Motor neuron (in vitro differentiated cells): ENCODE measurements at regions not wholly inside any gene's neighbourhood (a gene's known extent, or its start where the extent isn't known, plus 50 kb on each side); places are given as distances from the start of the nearest gene placed in this dataset.
"Not testable (repeated sequence)": the region's sequence is repeated elsewhere in the genome, so short reads cannot be mapped to it uniquely, and the experiment has no call there.

Experiments used
- ATAC-seq, 8 experiments: fragments of 200-7000 bp; cut with Tn5 transposase; replicated peaks in 6 of 8; 2 replicates each; pipeline ENCODE4 v1.8.0; 2021; ENCODE audit warnings: mild to moderate bottlenecking in 8 of 8, moderate library complexity in 8 of 8
- H3K27ac ChIP-seq, 2 donors: fragments of 250-450 bp; sonication (Bioruptor Pico); 2 replicates each; pipeline ENCODE4 v1.9.0; 2021; ENCODE audit warnings: antibody characterized with exemption in 2 of 2, mild to moderate bottlenecking in 2 of 2, moderate library complexity in 1 of 2
- H3K4me1 ChIP-seq, 2 donors: fragments of 250-450 bp; sonication (Bioruptor Pico); replicated peaks in 1 of 2; 2 replicates each; pipeline ENCODE4 v1.6.1; 2021; ENCODE audit warnings: antibody characterized with exemption in 2 of 2, mild to moderate bottlenecking in 2 of 2, moderate library complexity in 1 of 2
- H3K4me3 ChIP-seq, 5 donors: fragments of 250-450 bp; sonication (Bioruptor Pico); 2 replicates each; pipeline ENCODE4 v1.9.0; 2021; ENCODE audit warnings: antibody characterized with exemption in 5 of 5, mild to moderate bottlenecking in 5 of 5, moderate library complexity in 4 of 5
- WGBS, 10 experiments: fragments of 450-650 bp; shearing (Covaris generic); methylation state at CpG; one replicate each; pipeline ENCODE4 v1.0.0; 2022; 5-methylcytosine and 5-hydroxymethylcytosine counted together
- in situ Hi-C, 9 experiments: fragments of 400-800 bp; cut with MboI; loops; one replicate each; pipeline ENCODE4 v1.15.0; 2021; ENCODE audit warnings: low sequenced_read_pairs in 9 of 9, low pct_unique_long_range_greater_than_20kb in 2 of 9; ENCODE audit not compliant: unreplicated experiment in 9 of 9

DNA sequence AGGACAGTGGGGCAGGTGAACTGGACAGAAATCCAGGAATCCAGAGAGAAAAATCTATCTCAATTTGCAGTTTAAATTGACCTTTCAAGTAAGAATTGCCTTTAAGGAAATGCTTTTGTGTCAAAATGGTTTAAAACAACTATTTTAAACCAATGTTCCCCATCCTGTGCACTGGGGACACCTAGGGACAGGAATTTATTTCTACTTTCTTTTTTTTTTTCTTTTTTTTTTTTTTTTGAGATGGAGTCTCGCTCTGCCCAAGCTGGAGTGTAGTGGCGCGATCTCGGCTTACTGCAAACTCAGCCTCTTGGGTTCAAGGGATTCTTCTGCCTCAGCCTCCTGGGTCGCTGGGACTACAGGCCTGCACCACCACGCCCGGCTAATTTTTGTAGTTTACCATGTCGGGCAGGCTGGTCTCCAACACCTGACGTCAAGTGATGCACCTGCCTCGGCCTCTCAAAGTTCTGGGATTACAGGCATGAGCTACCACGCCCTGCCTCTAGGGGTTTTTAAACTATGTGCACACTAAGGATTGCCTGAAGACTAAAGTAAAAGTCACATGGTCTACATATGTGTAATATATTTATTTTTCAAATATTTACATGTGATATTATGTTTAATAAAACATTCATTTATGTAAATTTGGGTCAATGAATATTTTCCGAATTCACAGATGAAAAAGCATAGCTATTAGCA lies 1213.4 kb downstream of the STIM2 start:
- 30 to 100% (median 87%) methylated on average over 1 to 11 of the region's 12 CpGs for WGBS, 10 experiments
- in situ Hi-C loops: no loop called here
- Histone ChIP-seq H3K27ac (no peak overlapping the region), H3K4me1 (no peaks in the 10 kb centered on the region), H3K4me3 (no peak overlapping the region)
- peak in 1 of 8 experiments; percentile 17 for ATAC-seq

DNA sequence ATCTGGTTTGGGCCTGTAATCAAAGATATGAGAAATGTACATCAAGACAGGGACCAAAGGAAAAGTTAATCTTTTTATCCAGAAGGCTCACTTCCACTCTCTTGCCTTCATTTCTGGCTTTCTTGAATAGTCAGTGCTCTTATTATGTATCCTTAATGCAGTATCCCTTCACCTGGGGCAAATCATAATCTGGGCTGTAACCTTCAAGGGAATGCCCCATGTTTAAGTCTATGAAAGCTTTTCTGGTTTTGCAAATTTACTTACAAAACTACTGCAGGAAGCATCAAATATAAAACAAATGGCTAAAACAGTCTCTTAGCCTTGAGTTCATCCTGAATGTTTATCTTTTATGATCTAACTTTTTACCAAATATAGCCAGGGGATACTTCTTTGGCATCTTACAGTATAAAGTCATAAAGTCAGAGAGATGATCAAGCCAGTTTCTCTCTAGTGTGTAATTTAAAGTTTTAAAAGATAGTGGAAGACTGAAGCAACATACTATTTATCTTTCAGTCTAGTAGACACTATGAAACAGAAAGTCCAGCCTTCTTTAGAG lies 1214.8 kb downstream of the STIM2 start:
- Histone ChIP-seq H3K4me1 (no peaks in the 10 kb centered on the region), H3K4me3 (no peak overlapping the region), H3K27ac (no peak overlapping the region)
- ATAC-seq: no peak
- in situ Hi-C loops: no loop called here

DNA sequence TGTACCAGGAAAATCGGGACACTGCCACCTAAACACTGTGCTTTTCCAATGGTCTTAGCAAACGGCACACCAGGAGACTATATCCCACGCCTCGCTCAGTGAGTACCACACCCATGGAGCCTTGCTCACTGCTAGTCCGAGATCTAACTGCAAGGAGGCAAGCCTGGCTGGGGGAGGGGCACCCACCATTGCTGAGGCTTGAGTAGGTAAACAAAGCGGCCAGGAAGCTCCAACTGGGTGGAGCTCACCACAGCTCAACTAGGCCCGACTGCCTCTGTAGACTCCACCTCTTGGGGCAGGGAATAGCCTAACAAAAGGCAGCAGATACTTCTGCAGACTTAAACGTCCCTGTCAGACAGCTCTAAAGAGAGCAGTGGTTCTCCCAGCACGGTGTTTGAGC lies 1216.6 kb downstream of the STIM2 start:
- H3K4me1 ChIP-seq, H3K27ac ChIP-seq, in situ Hi-C loops, ATAC-seq, H3K4me3 ChIP-seq: not testable (repeated sequence)
- 20 to 83% (median 73%) methylated on average over 1 to 6 of the region's 9 CpGs; no CpG with 5 or more reads in 6 of the 10 experiments for WGBS, 10 experiments

DNA sequence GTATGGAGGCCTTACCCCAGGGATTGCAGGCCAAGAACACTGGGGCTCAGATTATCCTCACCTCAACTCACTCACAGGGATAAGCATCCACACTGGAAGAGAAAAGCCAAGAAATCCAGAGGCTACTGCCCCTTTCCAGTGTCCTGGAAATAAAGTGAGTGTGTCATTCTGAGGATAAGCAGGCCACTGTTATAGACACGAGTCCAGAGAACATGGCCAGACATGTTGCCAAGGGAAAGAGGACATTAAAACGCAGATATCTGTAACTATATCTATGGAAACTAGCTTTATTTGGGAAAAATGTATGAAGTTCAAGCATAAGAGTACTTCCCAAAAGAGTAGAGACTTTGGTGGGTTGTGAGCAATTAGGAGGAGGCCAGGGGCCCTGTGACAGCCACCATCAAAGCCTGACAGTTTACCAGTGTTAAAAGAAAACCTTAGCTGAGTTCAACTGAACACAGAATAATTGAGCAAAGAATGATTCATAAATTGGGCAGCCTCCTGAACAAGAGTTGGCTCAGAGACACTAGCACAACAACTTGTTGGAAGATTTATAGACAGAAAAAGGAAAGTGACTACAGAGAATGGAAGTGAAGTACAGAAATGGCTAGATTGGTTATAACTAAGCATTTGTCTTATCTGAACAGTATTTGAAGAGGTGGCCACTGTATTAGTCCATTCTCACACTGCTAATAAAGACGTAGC lies 1222.2 kb downstream of the STIM2 start:
- 0 to 90% (median 64%) methylated on average over 1 to 3 of the region's 3 CpGs; no CpG with 5 or more reads in 2 of the 10 experiments for WGBS, 10 experiments
- H3K4me1 ChIP-seq: no peaks in the 10 kb centered on the region
- no peak overlapping the region for H3K4me3 ChIP-seq
- ATAC-seq: peak in 1 of 8 experiments; percentile 39
- H3K27ac ChIP-seq: no peak overlapping the region
- in situ Hi-C loops: no loop called here

DNA sequence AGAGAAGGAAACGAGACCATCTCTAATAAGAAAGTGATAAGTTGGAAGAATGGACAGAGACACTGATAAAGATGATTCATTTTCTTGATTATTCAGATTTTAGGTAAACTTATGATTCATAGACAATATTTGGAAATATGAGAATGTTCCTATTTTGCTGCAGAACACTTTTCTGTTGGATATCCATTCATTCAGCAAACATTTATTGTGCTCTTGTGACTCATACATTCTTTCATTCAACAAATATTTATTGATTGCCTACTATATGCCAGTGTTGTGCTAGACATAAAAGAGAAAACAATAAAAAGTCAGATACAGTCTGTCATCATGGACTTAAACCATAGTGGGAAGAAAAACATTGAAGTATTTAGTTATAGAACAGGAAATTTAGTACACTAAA lies 1232.0 kb downstream of the STIM2 start:
- ATAC-seq: no peak
- in situ Hi-C loops: no loop called here
- 0 to 85% (median 51%) methylated on average over 1 of the region's 1 CpG for WGBS, 10 experiments

DNA sequence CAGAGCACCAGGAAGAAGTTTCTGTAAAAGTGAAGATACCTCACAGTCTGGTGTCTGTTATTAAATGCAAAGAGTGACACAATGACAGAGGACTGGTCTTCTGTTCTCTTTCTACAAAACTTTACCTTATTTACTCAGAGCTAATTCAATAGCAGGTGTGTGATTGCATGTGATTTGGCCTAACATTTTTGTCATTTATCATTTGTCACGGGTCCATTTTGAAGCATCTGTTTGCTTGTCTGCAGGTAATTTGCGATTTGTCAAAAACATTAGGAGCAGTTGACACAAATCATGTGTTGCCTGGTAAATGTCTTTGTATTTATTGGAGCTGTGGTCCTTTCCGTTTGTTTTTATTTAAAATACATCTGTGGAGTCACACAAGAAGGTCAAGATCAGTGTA lies 1232.4 kb downstream of the STIM2 start:
- Histone ChIP-seq H3K4me1 (no peaks in the 10 kb centered on the region), H3K27ac (no peak overlapping the region), H3K4me3 (no peak overlapping the region)
- 0 to 80% (median 60%) methylated on average over 1 to 3 of the region's 3 CpGs; no CpG with 5 or more reads in 3 of the 10 experiments for WGBS, 10 experiments
- in situ Hi-C loops: no loop called here
- no peak for ATAC-seq

More for the DNA sequence above, 1232.0 kb downstream of the STIM2 start:
- Histone ChIP-seq H3K4me1 (no peaks in the 10 kb centered on the region), H3K27ac (no peak overlapping the region), H3K4me3 (no peak overlapping the region)

DNA sequence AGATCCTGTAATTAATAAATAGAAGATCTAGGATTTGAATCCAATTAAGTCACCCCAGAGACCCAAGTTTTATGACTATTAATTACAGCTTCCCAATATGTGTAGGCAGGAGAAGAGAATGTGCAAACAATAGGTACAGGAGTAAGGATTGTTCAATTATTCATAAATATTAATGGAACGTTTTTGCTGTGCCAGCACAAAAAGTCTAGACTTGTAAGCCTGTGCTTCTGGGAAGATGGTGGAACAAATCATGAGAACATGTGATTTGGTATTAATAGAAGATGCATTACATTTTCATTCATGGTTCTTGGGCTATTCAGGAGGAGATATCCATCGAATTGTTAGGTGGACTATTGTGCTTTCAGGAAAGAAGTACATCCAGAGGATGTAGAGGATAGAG lies 1240.9 kb downstream of the STIM2 start:
- no peak for ATAC-seq
- 0 to 83% (median 28%) methylated on average over 1 to 2 of the region's 2 CpGs; no CpG with 5 or more reads in 2 of the 10 experiments for WGBS, 10 experiments
- Histone ChIP-seq H3K27ac (no peak overlapping the region), H3K4me1 (no peaks in the 10 kb centered on the region), H3K4me3 (no peak overlapping the region)
- in situ Hi-C loops: no loop called here

DNA sequence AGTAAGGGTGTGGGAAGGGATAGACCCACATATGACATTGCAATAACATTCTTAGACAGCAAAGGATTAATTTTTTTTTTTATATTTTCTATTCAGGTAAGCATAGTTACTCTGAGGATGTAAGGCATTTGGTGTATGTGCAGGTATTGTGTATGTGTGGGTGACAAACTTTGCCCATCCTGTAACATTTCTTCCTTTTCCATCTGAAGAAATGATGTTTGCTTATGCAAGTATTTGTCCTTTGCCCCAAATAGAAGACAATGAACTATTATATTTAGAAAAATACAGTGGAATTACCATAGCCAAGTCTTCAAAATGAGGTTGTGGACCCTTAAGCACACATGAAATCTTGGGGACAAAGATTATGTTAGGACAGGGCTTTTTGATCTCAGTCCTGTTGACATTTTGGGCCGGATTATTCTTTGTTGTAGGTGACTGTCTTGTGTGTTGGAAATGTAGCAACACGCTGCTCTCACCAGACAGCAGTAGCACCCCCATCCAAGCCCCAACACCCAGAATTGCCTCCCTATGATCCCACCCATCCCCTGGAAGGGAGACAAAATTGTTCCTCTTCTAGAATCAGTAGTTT lies 1244.7 kb downstream of the STIM2 start:
- Histone ChIP-seq H3K4me3 (no peak overlapping the region), H3K27ac (no peak overlapping the region), H3K4me1 (no peaks in the 10 kb centered on the region)
- WGBS, 10 experiments: 25 to 100% (median 73%) methylated on average over 1 to 2 of the region's 2 CpGs; no CpG with 5 or more reads in 5 of the 10 experiments
- in situ Hi-C loops: no loop called here
- no peak for ATAC-seq

DNA sequence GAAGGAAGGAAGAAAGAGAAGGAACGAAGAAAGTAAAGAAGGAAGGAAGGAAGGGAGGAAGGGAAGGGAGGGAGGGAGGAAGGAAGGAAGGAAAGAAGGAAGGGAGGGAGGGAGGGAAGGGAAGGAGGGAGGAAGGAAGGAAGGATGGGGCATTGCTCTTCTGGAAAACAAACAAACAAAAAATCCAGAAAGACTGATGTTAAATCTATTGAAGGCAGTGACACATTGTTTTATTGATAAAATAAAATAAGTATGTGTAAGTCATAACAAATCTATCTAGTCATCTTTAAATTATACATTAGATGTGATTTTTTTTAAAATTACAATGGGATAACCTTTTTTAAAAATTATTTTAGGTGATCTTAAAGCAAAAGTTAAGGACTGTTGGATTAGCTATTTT lies 1245.5 kb downstream of the STIM2 start:
- in situ Hi-C loops: no loop called here
- Histone ChIP-seq H3K27ac (no peak overlapping the region), H3K4me3 (no peak overlapping the region), H3K4me1 (no peaks in the 10 kb centered on the region)
- 7 to 100% (median 17%) methylated on average over 1 of the region's 1 CpG; no CpG with 5 or more reads in 5 of the 10 experiments for WGBS, 10 experiments
- no peak for ATAC-seq

DNA sequence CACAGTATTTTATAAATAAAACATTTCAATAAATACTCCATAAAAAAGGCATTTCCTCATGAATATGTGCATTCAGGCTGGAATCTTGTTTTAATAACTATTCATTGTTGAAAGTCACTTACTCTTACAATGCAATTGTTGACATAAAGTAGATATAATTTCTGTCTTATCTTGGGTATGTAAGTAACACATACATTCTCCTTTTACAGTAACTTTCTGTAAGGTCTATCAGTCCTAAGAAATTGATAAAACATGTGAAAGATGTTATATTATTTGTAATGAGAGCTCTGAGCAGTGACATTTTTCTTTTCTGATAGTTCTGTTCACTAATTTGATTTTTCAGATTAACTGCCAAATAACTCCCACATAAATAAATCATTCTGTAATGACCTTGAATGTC lies 1249.2 kb downstream of the STIM2 start:
- ATAC-seq: no peak

DNA sequence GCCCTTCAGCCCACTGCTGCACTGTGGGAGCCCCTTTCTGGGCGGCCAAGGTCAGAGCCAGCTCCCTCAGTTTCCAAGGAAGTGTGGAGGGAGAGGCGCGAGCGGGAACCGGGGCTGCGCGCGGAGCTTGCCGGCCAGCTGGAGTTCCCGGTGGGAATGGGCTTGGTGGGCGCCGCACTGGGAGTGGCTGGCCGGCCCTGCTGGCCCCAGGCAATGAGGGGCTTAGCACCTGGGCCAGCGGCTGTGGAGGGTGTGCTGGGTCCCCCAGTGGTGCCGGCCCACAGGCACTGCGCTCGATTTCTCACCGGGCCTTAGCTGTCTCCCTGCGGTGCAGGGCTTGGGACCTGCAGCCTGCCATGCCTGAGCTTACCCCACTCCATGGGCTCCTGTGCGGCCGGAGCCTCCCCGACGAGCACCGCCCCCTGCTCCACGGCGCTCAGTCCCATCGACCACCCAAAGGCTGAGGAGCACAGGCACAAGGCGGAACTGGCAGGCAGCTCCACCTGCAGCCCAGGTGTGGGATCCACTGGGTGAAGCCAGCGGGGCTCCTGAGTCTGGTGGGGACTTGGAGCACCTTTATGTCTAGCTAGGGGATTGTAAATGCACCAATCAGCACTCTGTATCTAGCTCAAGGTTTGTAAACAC lies 1252.2 kb downstream of the STIM2 start:
- WGBS, 10 experiments: 40 to 60% methylated on average over 1 of the region's 29 CpGs; no CpG with 5 or more reads in 8 of the 10 experiments
- ATAC-seq, H3K27ac ChIP-seq, in situ Hi-C loops, H3K4me1 ChIP-seq, H3K4me3 ChIP-seq: not testable (repeated sequence)

More for the DNA sequence above, 1249.2 kb downstream of the STIM2 start:
- Histone ChIP-seq H3K27ac (no peak overlapping the region), H3K4me3 (no peak overlapping the region), H3K4me1 (no peaks in the 10 kb centered on the region)
- in situ Hi-C loops: no loop called here

DNA sequence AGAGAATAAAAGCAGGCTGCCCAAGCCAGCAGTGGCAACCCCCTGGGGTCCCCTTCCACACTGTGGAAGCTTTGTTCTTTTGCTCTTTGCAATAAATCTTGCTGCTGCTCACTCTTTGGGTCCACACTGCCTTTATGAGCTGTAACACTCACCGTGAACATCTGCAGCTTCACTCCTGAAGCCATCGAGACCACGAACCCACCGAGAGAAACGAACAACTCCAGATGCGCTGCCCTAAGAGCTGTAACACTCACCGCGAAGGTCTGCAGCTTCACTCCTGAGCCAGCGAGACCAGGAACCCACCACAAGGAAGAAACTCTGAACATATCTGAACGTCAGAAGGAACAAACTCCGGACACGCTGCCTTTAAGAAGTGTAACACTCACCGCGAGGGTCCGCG lies 1252.9 kb downstream of the STIM2 start:
- H3K27ac ChIP-seq, H3K4me3 ChIP-seq, H3K4me1 ChIP-seq, ATAC-seq, in situ Hi-C loops: not testable (repeated sequence)
- WGBS, 10 experiments: 40 to 100% (median 92%) methylated on average over 2 to 12 of the region's 16 CpGs; no CpG with 5 or more reads in 4 of the 10 experiments

DNA sequence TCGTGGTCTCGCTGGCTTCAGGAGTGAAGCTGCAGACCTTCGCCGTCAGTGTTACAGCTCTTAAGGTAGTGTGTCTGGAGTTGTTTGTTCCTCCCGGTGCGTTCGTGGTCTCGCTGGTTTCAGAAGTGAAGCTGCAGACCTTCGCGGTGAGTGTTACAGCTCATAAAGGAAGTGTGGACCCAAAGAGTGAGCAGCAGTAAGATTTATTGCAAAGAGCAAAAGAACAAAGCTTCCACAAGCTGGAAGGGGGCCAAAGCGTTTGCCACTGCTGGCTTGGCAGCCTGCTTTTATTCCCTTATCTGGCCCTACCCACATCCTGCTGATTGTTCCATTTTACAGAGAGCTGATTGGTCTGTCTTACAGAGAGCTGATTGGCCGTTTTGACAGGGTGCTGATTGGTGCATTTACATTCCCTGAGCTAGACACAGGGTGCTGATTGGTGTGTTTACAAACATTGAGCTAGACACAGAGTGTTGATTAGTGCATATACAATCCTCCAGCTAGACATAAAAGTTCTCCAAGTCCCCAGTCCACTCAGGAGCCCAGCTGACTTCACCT lies 1256.0 kb downstream of the STIM2 start:
- H3K27ac ChIP-seq, H3K4me3 ChIP-seq, in situ Hi-C loops, H3K4me1 ChIP-seq: not testable (repeated sequence)
- WGBS, 10 experiments: 20 to 100% (median 77%) methylated on average over 1 to 11 of the region's 12 CpGs; no CpG with 5 or more reads in 2 of the 10 experiments
- ATAC-seq: peak in 1 of 8 experiments; percentile 52
